HT1080 (cell line): ENCODE measurements at regions not wholly inside any gene's neighbourhood (a gene's known extent, or its start where the extent isn't known, plus 50 kb on each side); places are given as distances from the start of the nearest gene placed in this dataset.
A peak's percentile ranks its signal among the peaks of the same experiment; 100 is the strongest.
"Not testable (repeated sequence)": the region's sequence is repeated elsewhere in the genome, so short reads cannot be mapped to it uniquely, and the experiment has no call there.

Experiments
- DNase-seq: peaks from one replicate; pipeline ENCODE4 v3.0.0-alpha.2; 2015; ENCODE audit warnings: low read depth

DNA sequence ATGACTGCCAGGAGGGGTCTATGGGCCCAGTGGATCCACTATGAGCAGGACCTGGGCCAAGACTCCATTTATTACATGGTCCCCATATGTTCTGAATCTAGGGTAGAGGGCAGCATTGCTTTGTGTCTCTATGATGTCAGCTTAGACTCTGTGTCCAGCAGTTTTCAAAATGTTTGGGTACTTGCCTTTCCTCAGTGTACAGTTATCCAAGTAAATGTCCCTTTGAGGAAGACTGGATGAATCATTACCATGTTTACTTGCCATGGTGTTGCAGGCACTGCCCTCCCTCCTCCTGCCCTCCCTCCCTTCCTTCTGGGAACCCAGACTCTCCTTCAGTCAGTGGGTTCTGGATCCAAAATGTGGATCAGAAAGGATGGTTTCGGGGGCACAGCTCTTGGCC lies 108.6 kb downstream of the NRN1 start:
- DNase-seq, result no peak

DNA sequence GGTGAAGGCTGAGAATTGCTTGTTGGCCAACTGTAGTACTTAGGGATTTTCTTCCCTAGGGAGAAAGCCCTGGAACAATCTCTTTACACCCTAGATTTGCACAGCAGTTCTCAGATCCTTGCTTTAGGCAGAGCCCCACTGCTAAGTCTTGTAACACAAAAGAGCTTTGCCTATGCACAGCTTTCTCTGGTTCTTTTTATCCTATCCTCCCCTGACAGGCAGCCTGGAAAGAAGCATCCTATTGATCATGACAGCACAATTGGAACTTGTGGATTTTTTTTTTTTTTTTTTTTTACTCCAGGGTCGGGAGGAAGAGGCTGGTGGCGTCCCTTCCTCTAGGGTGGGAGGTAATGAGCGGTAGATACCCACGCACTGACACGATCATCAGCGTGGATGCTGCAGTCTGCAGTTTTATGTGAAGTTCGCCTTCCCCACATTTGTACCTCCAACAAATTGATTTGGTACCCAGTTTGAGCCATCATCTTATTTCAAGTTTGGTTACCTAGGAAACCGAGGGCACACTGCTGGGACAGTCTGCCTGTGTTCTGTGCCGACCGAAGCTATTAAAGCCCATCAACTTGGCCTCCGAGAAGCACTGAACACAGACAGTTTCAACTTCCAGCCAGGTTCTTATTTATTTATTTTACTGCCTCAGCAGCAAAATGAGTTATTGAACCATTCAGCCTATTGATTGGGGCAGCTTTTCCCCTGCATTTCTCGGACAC lies 110.1 kb downstream of the NRN1 start:
- no peak for DNase-seq

DNA sequence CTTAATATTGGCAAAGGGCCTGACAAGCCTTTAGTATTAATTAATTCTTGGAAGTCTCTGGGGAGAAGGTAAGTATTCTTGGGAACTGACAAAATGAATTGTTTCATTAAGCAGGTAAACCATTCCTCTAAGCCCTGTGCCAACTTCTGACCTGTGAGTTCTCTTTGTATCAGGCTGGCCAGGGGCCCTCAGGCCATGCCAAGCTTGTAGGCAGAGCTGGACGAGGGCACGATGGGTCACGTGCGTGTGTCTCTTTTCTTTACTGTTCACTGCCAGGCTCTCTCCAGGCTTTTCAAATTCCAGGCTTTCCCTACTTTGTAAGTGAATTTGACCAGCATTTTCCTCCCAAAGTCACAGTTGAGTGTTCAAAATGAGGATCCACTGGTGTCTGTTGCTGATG lies 112.4 kb downstream of the NRN1 start:
- no peak for DNase-seq

DNA sequence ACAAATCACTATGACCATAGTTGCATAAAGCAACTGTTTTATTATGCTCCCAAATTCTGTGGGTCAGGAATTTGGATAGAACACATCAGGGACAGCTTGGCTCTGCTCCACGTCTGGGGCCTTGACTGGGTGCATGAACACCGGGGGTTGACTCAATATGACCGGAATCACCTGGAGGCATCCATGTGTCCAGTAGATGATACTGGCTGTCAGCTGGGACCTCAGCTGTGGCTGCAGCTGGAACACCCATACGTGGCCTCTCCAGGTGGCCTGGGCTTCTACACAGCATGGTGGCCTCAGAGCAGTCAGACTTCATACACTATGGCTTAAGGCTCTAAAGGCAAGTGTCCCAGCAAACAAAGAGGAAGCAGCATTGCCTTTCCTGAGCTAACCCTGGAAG lies 113.4 kb downstream of the NRN1 start:
- DNase-seq, result no peak

DNA sequence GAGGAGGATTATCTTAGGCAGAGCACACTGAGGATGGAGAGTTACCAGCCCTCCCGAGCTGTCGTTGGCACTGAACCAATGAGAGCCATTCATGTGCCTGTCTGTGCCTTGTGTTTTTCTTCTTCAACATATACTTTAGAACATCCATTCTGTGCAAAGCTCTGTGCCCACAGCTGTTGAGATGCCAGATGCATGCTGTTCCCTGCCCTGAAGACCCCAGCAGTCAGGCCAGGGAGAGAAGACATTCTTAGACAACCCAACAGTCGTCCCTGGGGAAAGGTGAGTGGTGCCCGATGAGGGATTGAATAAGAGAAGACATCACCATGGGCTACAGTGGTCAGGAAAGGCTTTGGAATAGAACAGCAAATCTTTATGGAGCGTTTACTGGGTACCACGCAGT lies 114.1 kb downstream of the NRN1 start:
- no peak for DNase-seq

DNA sequence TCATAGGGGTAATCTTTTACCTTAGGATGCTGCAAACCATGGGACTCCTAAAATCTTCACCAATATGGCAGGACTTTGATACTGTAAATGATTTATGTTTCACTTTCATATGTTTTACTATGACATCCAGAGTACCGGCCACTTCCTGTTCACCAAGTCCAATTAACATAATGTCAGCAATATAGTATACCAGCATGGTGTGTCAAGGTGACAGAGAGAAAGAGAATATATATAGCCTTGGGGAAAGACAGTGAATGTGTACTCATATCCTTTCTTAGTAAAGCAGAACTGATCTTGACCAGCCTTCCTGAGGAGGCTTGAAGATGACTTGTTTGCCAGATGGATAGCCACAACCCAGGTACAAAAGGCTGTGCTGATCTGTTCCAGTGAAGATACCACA lies 127.9 kb downstream of the NRN1 start:
- DNase-seq, result no peak

- DNase-seq, result no peak
Measured at GRCh38 chr6:5876076-5876475, 130.6 kb downstream of the NRN1 start.

- DNase-seq, result not testable (repeated sequence)
Measured at GRCh38 chr6:5873976-5874375, 132.7 kb downstream of the NRN1 start.

DNA sequence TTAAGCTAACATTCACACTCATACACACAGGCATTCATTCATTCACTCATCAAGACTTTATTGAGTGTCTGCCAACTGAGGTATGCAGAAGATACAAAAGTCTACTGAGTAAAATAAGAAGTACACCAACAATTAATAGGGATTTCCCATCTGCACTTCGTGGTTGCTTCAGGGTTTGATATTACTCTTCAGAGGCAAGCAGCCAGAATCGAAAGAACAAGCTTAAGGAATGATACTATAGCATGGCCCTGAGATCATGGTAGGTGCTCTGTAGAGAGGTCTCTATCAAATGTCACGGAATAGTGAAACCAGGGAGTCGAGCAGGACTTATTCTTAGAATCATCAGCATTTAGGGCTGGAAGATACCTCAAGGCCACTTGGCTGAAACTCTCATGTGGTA lies 135.4 kb downstream of the NRN1 start:
- no peak for DNase-seq

- DNase-seq, result no peak
Measured at GRCh38 chr6:5869676-5870075, 137.0 kb downstream of the NRN1 start.

DNA sequence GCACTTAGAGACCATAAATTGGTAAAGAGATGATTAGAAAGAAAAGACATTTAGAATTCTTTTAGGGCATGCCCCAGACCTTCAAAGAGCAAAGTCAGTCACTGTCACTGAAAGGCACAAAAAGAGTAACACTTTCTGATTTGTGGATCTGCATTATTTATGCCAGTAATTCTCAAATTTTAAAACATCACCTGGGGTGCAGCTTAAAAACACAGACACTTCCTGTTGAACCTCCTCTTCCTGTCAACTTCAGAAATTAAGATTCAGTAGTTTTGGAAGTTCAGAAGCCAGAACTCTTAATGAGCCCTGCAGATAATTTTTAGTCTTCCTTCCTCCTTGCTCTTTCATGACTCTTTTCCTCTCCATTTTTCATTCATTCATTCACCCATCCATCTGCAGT lies 137.5 kb downstream of the NRN1 start:
- DNase-seq, result no peak

- DNase-seq, result peak; percentile 67
Measured at GRCh38 chr6:5866547-5867051, 140.1 kb downstream of the NRN1 start.

DNA sequence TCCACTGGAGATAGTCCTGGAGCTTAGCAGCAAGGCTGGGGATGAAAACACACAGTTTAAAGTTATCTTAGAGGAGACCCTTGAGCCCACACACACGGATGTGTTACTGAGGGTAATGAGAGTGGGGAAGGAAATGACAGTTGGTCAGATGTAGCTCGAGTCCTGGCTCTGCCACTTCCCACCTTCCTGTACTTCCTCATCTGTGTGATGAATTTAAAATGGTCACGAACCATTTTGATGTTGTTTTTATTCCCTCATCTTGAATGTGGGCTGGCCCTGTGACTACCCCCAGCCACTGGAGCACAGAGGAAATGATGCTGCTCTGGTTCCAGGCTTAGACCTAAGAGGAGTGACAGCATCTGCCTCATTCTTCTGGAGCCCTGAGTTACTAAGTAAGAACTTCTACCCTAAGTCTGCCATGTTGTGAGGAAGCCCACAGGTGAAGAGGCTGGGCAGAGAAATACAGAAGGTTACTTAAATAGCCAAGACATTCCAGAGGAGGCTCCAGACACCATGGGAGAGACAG lies 141.2 kb downstream of the NRN1 start:
- DNase-seq, result no peak

- DNase-seq, result no peak
Measured at GRCh38 chr6:5860849-5861248, 145.9 kb downstream of the NRN1 start.

- no peak for DNase-seq
Measured at GRCh38 chr6:5855787-5856470, 150.8 kb downstream of the NRN1 start.

DNA sequence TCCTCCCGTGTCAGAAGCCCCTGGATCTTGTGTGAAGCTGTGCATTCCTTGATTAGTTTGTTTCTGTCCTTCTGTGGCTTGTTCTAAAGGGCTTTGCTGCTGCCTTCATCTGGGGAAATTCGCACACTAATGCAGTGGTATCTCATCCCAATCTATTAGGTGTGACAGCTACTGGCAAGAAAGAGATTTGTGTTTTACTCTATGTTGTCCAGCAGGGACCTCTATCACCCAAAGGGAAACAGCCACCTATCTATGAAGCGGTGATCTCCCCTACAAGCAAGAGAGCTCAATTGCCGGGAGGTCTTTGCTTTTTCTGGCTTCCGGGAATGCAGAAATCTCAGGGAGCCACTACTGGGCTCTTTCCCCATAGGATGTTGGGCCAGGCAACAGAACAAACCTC lies 151.8 kb downstream of the NRN1 start:
- DNase-seq, result no peak

- no peak for DNase-seq
Measured at GRCh38 chr6:5851261-5851757, 155.4 kb downstream of the NRN1 start.

- no peak for DNase-seq
Measured at GRCh38 chr6:5850848-5851255, 155.9 kb downstream of the NRN1 start.

GRCh38 chr6:5846889-5847288 lies 159.8 kb downstream of the NRN1 start:
- no peak for DNase-seq

GRCh38 chr6:5846335-5846734 lies 160.4 kb downstream of the NRN1 start:
- no peak for DNase-seq

- DNase-seq, result no peak
Measured at GRCh38 chr6:5843078-5843477, 163.6 kb downstream of the NRN1 start.

GRCh38 chr6:5840734-5841390 lies 165.9 kb downstream of the NRN1 start:
- DNase-seq, result no peak
